Endothelial cell of umbilical vein (primary cell): ENCODE measurements at regions not wholly inside any gene's neighbourhood (a gene's known extent, or its start where the extent isn't known, plus 50 kb on each side); places are given as distances from the start of the nearest gene placed in this dataset.
"Not testable (repeated sequence)": the region's sequence is repeated elsewhere in the genome, so short reads cannot be mapped to it uniquely, and the experiment has no call there.

Experiments
- BruUV-seq: library from RNA; stranded (reverse); fragments of 400-500 nt; replicated peaks from 2 replicates; lab custom pipeline; 2021; lab: Mats Ljungman, UMichigan
- CTCF ChIA-PET: fragments of 300-600, 350-600 bp; sonication (Branson Sonifier 250); formaldehyde crosslinking; loops from one replicate; lab custom pipeline; 2021; ENCODE audit warnings: antibody characterized with exemption, inconsistent platforms; lab: Charles Lee
- POLR2A ChIA-PET: fragments of 300-600, 350-600 bp; sonication (Branson Sonifier 250); formaldehyde crosslinking; loops from one replicate; lab custom pipeline; 2021; ENCODE audit warnings: antibody characterized with exemption, inconsistent platforms; lab: Charles Lee
- DNase-seq: peaks from one replicate; pipeline ENCODE4 v3.0.0-alpha.2; 2011; ENCODE audit warnings: low read depth, low spot score
- FAIRE-seq: peaks from 2 replicates; lab custom pipeline; 2011; peaks lifted over from hg19 to GRCh38; lab: Jason Lieb, UNC
- H2AFZ ChIP-seq: 2 replicates; pipeline ENCODE4 v1.6.0; 2012; ENCODE audit warnings: low read depth, low read length, control low read depth, inconsistent platforms
- H3K27ac ChIP-seq: 2 replicates; pipeline ENCODE4 v1.5.1; 2011; ENCODE audit warnings: low read depth, mild to moderate bottlenecking, control low read depth, low read length, moderate library complexity; ENCODE audit not compliant: insufficient read depth
- H3K27me3 ChIP-seq, 2 experiments: 2 replicates each; pipeline versions ENCODE4 v1.6.0 to v1.6.1; 2011; ENCODE audit warnings: low read length in 2 of 2, mixed read lengths in 1 of 2; ENCODE audit not compliant: control insufficient read depth in 2 of 2, insufficient read depth in 2 of 2
- H3K36me3 ChIP-seq, 2 experiments: 2 replicates in 1 of 2; 3 replicates in 1 of 2; pipeline ENCODE4 v1.5.1; 2011; ENCODE audit warnings: low read length in 2 of 2, mild to moderate bottlenecking in 1 of 2, moderate library complexity in 1 of 2; ENCODE audit not compliant: control insufficient read depth in 2 of 2, insufficient read depth in 2 of 2; ENCODE audit errors: extremely low read depth in 1 of 2
- H3K4me1 ChIP-seq: 3 replicates; pipeline ENCODE4 v1.5.1; 2011; ENCODE audit warnings: mild to moderate bottlenecking, low read length; ENCODE audit not compliant: control insufficient read depth, insufficient read depth; ENCODE audit errors: extremely low read depth
- H3K4me2 ChIP-seq: 2 replicates; pipeline ENCODE4 v1.6.1; 2011; ENCODE audit warnings: low read length, control low read depth, mixed read lengths; ENCODE audit not compliant: insufficient read depth
- H3K4me3 ChIP-seq, 3 experiments: fragments of 200-600 bp in 1 of 3; sonication (generic), shearing (Covaris generic) in 1 of 3; replicated peaks in 1 of 3; 2 replicates each; pipeline ENCODE4 v1.5.1; 2011 to 2016; ENCODE audit warnings: control low read depth in 3 of 3, low read length in 3 of 3, mild to moderate bottlenecking in 2 of 3, inconsistent platforms in 1 of 3, low read depth in 1 of 3, moderate library complexity in 1 of 3; ENCODE audit not compliant: insufficient read depth in 1 of 3
- H3K79me2 ChIP-seq: 2 replicates; pipeline ENCODE4 v1.6.0; 2012; ENCODE audit warnings: low read length, inconsistent platforms; ENCODE audit not compliant: control insufficient read depth, insufficient read depth
- H3K9ac ChIP-seq: replicated peaks from 2 replicates; pipeline ENCODE3; 2011; ENCODE audit warnings: low read length, control low read depth; ENCODE audit not compliant: insufficient read depth; ENCODE audit errors: extremely low read depth
- H3K9me1 ChIP-seq: replicated peaks from 3 replicates; pipeline ENCODE4 v1.6.0; 2011; ENCODE audit warnings: mild to moderate bottlenecking, low read length; ENCODE audit not compliant: control insufficient read depth, insufficient read depth; ENCODE audit errors: extremely low read depth
- H3K9me3 ChIP-seq: replicated peaks from 2 replicates; pipeline ENCODE4 v1.5.1; 2012; ENCODE audit warnings: low read length, inconsistent platforms; ENCODE audit not compliant: control insufficient read depth, insufficient read depth
- H4K20me1 ChIP-seq: replicated peaks from 2 replicates; pipeline ENCODE3; 2011; ENCODE audit warnings: mild to moderate bottlenecking, low read length; ENCODE audit not compliant: control insufficient read depth, insufficient read depth; ENCODE audit errors: extremely low read depth
- EZH2 ChIP-seq: IDR thresholded peaks from 2 replicates; pipeline ENCODE4 v1.6.1; 2012; ENCODE audit warnings: borderline replicate concordance, low read depth, mild to moderate bottlenecking, moderate library complexity, low read length, inconsistent platforms; ENCODE audit not compliant: severe bottlenecking
- POLR2A ChIP-seq: IDR thresholded peaks from 2 replicates; pipeline ENCODE4 v1.6.1; 2012; ENCODE audit warnings: low read depth, mild to moderate bottlenecking, control low read depth, low read length
- POLR2AphosphoS5 ChIP-seq: IDR thresholded peaks from 2 replicates; pipeline ENCODE4 v1.6.1; 2012; ENCODE audit warnings: low read depth, mild to moderate bottlenecking, control low read depth, low read length, moderate library complexity; ENCODE audit not compliant: insufficient read depth
- dilution Hi-C: fragments of 300-500 bp; cut with MboI; formaldehyde crosslinking; loops from one replicate; pipeline ENCODE4 v1.15.0; 2019; ENCODE audit warnings: low sequenced_read_pairs; ENCODE audit not compliant: extremely low pct_ligation_motif_present
- intact Hi-C: fragments of 100-400 bp; cut with micrococcal nuclease; formaldehyde crosslinking; loops from one replicate; pipeline ENCODE4 v1.10.0; 2022
- TF ChIP-seq, protein P1 (sequence below), 2 donors: IDR thresholded peaks; 1 replicate in 1 of 2; 2 replicates in 1 of 2; pipeline ENCODE4 v1.5.1; 2011; ENCODE audit warnings: low read length in 2 of 2, mild to moderate bottlenecking in 2 of 2, moderate library complexity in 2 of 2, control low read depth in 1 of 2, inconsistent platforms in 1 of 2, low read depth in 1 of 2; ENCODE audit not compliant: insufficient read depth in 1 of 2; ENCODE audit errors: extremely low read depth in 1 of 2

DNA sequence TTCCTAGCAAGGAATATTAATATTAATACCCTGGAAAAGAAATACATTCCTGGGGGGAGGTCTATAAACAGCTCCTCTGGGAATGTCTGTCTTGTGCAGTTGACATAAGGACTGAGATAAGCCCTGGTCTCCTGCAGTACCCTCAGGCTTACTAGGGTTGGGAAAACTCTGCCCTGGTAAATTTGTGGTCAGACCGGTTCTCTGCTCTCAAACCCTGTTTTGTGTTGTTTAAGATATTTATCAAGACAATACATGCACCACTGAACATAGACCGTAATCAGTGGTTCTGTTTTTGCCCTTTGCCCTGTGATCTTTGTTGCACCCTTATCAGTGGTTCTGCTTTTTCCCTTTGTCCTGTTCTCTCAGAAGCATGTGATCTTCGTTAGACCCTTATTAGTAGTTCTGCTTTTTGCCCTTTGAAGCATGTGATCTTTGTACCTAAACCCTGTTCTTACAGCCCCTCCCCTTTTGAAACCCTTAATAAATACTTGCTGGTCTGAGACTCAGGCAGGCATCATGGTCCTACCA is 112.3 kb upstream of the CRBN start:
- H3K9ac ChIP-seq, POLR2A ChIA-PET, intact Hi-C loops, DNase-seq, H3K27ac ChIP-seq, H3K9me3 ChIP-seq, H3K4me3 ChIP-seq, H3K4me1 ChIP-seq, CTCF ChIA-PET, H4K20me1 ChIP-seq, FAIRE-seq, H3K79me2 ChIP-seq, H3K9me1 ChIP-seq, BruUV-seq, H3K27me3 ChIP-seq, H3K36me3 ChIP-seq, H2AFZ ChIP-seq, dilution Hi-C loops, H3K4me2 ChIP-seq: not testable (repeated sequence)

DNA sequence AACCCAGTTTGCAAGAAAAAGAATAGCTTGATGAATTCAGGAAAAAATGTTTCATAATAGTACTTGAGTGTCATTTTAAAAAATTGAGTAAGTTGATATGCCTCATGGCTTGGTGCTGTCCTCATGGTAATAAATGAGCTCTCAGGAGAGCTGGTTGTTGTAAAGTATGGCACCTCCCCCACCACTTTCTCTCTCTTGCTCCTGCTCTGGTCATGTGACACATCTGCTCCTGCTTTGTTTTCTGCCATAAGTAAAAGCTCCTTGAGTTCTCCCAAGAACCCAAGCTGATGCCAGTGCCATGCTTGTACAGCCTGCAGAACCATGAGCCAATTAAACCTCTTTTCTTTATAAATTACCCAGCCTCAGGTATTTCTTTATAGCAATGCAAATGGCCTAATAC is 108.8 kb upstream of the CRBN start:
- ChIA-PET POLR2A (no interaction called here), CTCF (no interaction called here)
- Histone ChIP-seq H3K4me1 (no peaks in the 10 kb centered on the region), H2AFZ (no peak overlapping the region), H3K4me3 (no peak overlapping the region), H3K9me1 (no peaks in the 10 kb centered on the region), H3K4me2 (no peak overlapping the region), H3K9me3 (peaks cover 4% of the 10 kb centered on the region), H3K27me3 (no peaks in the 10 kb centered on the region), H3K27ac (no peak overlapping the region), H3K79me2 (no peaks in the 10 kb centered on the region), H4K20me1 (no peaks in the 10 kb centered on the region), H3K36me3 (no peaks in the 10 kb centered on the region), H3K9ac (no peak overlapping the region)
- DNase-seq: no peak
- dilution Hi-C loops: no loop called here
- TF ChIP-seq POLR2AphosphoS5 (no peak), POLR2A (no peak), EZH2 (no peak)
- TF ChIP-seq, protein P1, sequence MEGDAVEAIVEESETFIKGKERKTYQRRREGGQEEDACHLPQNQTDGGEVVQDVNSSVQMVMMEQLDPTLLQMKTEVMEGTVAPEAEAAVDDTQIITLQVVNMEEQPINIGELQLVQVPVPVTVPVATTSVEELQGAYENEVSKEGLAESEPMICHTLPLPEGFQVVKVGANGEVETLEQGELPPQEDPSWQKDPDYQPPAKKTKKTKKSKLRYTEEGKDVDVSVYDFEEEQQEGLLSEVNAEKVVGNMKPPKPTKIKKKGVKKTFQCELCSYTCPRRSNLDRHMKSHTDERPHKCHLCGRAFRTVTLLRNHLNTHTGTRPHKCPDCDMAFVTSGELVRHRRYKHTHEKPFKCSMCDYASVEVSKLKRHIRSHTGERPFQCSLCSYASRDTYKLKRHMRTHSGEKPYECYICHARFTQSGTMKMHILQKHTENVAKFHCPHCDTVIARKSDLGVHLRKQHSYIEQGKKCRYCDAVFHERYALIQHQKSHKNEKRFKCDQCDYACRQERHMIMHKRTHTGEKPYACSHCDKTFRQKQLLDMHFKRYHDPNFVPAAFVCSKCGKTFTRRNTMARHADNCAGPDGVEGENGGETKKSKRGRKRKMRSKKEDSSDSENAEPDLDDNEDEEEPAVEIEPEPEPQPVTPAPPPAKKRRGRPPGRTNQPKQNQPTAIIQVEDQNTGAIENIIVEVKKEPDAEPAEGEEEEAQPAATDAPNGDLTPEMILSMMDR (IDR thresholded peaks at IDR 0.05; ENCODE audit: extremely low read depth in 1 of 2, insufficient read depth in 1 of 2, low read depth in 1 of 2, low read length in 2 of 2): no peak
- BruUV-seq: no TSS peak
- intact Hi-C loops: no loop called here
- FAIRE-seq: no peak
